HPDE6-E6E7 (cell line): ENCODE measurements at regions not wholly inside any gene's neighbourhood (a gene's known extent, or its start where the extent isn't known, plus 50 kb on each side); places are given as distances from the start of the nearest gene placed in this dataset.
A peak's percentile ranks its signal among the peaks of the same experiment; 100 is the strongest.

ENCODE experiments used
- DNase-seq: peaks from one replicate; pipeline ENCODE4 v3.0.0; 2011; ENCODE audit warnings: missing footprints; ENCODE audit errors: extremely low spot score

GRCh38 chr21:27265492-27265891 lies 298.6 kb upstream of the ADAMTS5 start:
- DNase-seq = no peak

- no peak for DNase-seq
Measured at GRCh38 chr21:27261676-27262075, 294.8 kb upstream of the ADAMTS5 start.

- DNase-seq = no peak
Measured at GRCh38 chr21:27260728-27261127, 293.8 kb upstream of the ADAMTS5 start.

- no peak for DNase-seq
Measured at GRCh38 chr21:27258742-27259448, 292.0 kb upstream of the ADAMTS5 start.

- no peak for DNase-seq
Measured at GRCh38 chr21:27257908-27258556, 291.1 kb upstream of the ADAMTS5 start.

GRCh38 chr21:27257226-27257625 lies 290.3 kb upstream of the ADAMTS5 start:
- no peak for DNase-seq

GRCh38 chr21:27251752-27252151 lies 284.9 kb upstream of the ADAMTS5 start:
- no peak for DNase-seq

- no peak for DNase-seq
Measured at GRCh38 chr21:27250366-27250765, 283.5 kb upstream of the ADAMTS5 start.

GRCh38 chr21:27248814-27249213 lies 281.9 kb upstream of the ADAMTS5 start:
- no peak for DNase-seq

GRCh38 chr21:27246741-27247140 lies 279.9 kb upstream of the ADAMTS5 start:
- peak; percentile 17 for DNase-seq

- no peak for DNase-seq
Measured at GRCh38 chr21:27244776-27245175, 277.9 kb upstream of the ADAMTS5 start.

GRCh38 chr21:27244352-27244751 lies 277.5 kb upstream of the ADAMTS5 start:
- no peak for DNase-seq

- DNase-seq = no peak
Measured at GRCh38 chr21:27240839-27241238, 274.0 kb upstream of the ADAMTS5 start.

GRCh38 chr21:27233514-27234115 lies 266.7 kb upstream of the ADAMTS5 start:
- DNase-seq = no peak

- DNase-seq = no peak
Measured at GRCh38 chr21:27225940-27226339, 259.1 kb upstream of the ADAMTS5 start.

GRCh38 chr21:27225151-27225550 lies 258.3 kb upstream of the ADAMTS5 start:
- no peak for DNase-seq

GRCh38 chr21:27224169-27224568 lies 257.3 kb upstream of the ADAMTS5 start:
- DNase-seq = no peak

GRCh38 chr21:27221077-27221476 lies 254.2 kb upstream of the ADAMTS5 start:
- no peak for DNase-seq

GRCh38 chr21:27220416-27220815 lies 253.5 kb upstream of the ADAMTS5 start:
- DNase-seq = no peak

GRCh38 chr21:27219068-27219467 lies 252.2 kb upstream of the ADAMTS5 start:
- DNase-seq = peak; percentile 8

GRCh38 chr21:27213303-27213702 lies 246.4 kb upstream of the ADAMTS5 start:
- no peak for DNase-seq

GRCh38 chr21:27212441-27212840 lies 245.6 kb upstream of the ADAMTS5 start:
- DNase-seq = no peak

GRCh38 chr21:27209546-27209945 lies 242.7 kb upstream of the ADAMTS5 start:
- DNase-seq = no peak
